HEK293 (cell line): ENCODE measurements at regions not wholly inside any gene's neighbourhood (a gene's known extent, or its start where the extent isn't known, plus 50 kb on each side); places are given as distances from the start of the nearest gene placed in this dataset.

Experiments
- CTCF ChIA-PET: fragments of 350-600 bp; formaldehyde crosslinking; extraction: SDS; loops from one replicate; lab custom pipeline; 2021; ENCODE audit warnings: antibody characterized with exemption; lab: Yijun Ruan, JAX
- POLR2A ChIA-PET: fragments of 300-600 bp; formaldehyde crosslinking; extraction: SDS; loops from one replicate; lab custom pipeline; 2020; ENCODE audit warnings: antibody characterized with exemption, inconsistent platforms; lab: Yijun Ruan, JAX
- H3K27ac ChIP-seq: fragments of 200-500 bp; sonication (Bioruptor generic); 2 replicates; pipeline ENCODE4 v1.5.1; 2014; ENCODE audit warnings: low read depth, low read length, control low read depth, inconsistent platforms; ENCODE audit errors: extremely low read depth
- H3K36me3 ChIP-seq, 2 experiments: fragments of 200-500 bp in 1 of 2; sonication (Bioruptor generic) in 1 of 2; 1 replicate in 1 of 2; 2 replicates in 1 of 2; pipeline ENCODE4 v1.5.1; 2014 to 2017; ENCODE audit warnings: inconsistent platforms in 2 of 2, low read length in 2 of 2; ENCODE audit not compliant: control insufficient read depth in 2 of 2, insufficient read depth in 1 of 2
- H3K4me1 ChIP-seq: fragments of 200-500 bp; sonication (Bioruptor generic); 2 replicates; pipeline ENCODE4 v1.5.1; 2014; ENCODE audit warnings: mild to moderate bottlenecking, low read length, inconsistent platforms; ENCODE audit not compliant: control insufficient read depth, insufficient read depth
- H3K4me3 ChIP-seq: 2 replicates; pipeline ENCODE4 v1.5.1; 2011; ENCODE audit warnings: low read depth, mild to moderate bottlenecking, control low read depth, low read length, moderate library complexity
- H3K9me3 ChIP-seq: fragments of 200-500 bp; sonication (Bioruptor generic); 2 replicates; pipeline ENCODE4 v1.5.1; 2014; ENCODE audit warnings: low read depth, low read length, inconsistent platforms; ENCODE audit not compliant: control insufficient read depth, insufficient read depth
- GLIS1 ChIP-seq: fragments of 450-650 bp; formaldehyde crosslinking; IDR thresholded peaks from 2 replicates; pipeline ENCODE4 v1.5.1; 2016; ENCODE audit warnings: missing biosample characterization, missing genetic modification characterization
- HOXD13 ChIP-seq: sonication (generic); formaldehyde crosslinking; IDR thresholded peaks from 2 replicates; pipeline ENCODE4 v1.8.0; 2022; ENCODE audit warnings: missing genetic modification reagents, borderline replicate concordance
- OVOL3 ChIP-seq: fragments of 450-650 bp; formaldehyde crosslinking; IDR thresholded peaks from 2 replicates; pipeline ENCODE4 v1.5.1; 2016; ENCODE audit warnings: missing biosample characterization, missing genetic modification characterization
- SP3 ChIP-seq: fragments of 450-650 bp; formaldehyde crosslinking; IDR thresholded peaks from 2 replicates; pipeline ENCODE4 v1.5.1; 2016; ENCODE audit warnings: missing biosample characterization, missing genetic modification characterization
- ZEB2 ChIP-seq: fragments of 450-650 bp; formaldehyde crosslinking; IDR thresholded peaks from 2 replicates; pipeline ENCODE4 v1.5.1; 2016; ENCODE audit warnings: missing biosample characterization, missing genetic modification characterization
- ZNF155 ChIP-seq: fragments of 450-650 bp; formaldehyde crosslinking; IDR thresholded peaks from 2 replicates; pipeline ENCODE4 v1.5.1; 2016; ENCODE audit warnings: missing biosample characterization, missing genetic modification characterization
- ZNF239 ChIP-seq: fragments of 450-650 bp; formaldehyde crosslinking; IDR thresholded peaks from 2 replicates; pipeline ENCODE4 v1.5.1; 2016; ENCODE audit warnings: missing biosample characterization, missing genetic modification characterization
- ZNF596 ChIP-seq: fragments of 450-650 bp; IDR thresholded peaks from 2 replicates; pipeline ENCODE4 v1.5.0; 2018; ENCODE audit warnings: missing biosample characterization, mild to moderate bottlenecking, missing genetic modification characterization, moderate library complexity
- ZNF768 ChIP-seq: fragments of 450-650 bp; formaldehyde crosslinking; IDR thresholded peaks from 2 replicates; pipeline ENCODE4 v1.5.1; 2018; ENCODE audit warnings: missing biosample characterization, mild to moderate bottlenecking, missing genetic modification characterization
- ZNF785 ChIP-seq: fragments of 450-650 bp; formaldehyde crosslinking; IDR thresholded peaks from 2 replicates; pipeline ENCODE4 v1.5.1; 2016; ENCODE audit warnings: missing biosample characterization, missing genetic modification characterization
- ZNF792 ChIP-seq: fragments of 450-650 bp; formaldehyde crosslinking; IDR thresholded peaks from 2 replicates; pipeline ENCODE4 v1.5.1; 2016; ENCODE audit warnings: missing biosample characterization, missing genetic modification characterization
- ZSCAN16 ChIP-seq: fragments of 450-650 bp; formaldehyde crosslinking; IDR thresholded peaks from 2 replicates; pipeline ENCODE4 v1.5.1; 2016; ENCODE audit warnings: missing biosample characterization, missing genetic modification characterization
- TF ChIP-seq, protein P1 (sequence below): fragments of 450-650 bp; IDR thresholded peaks from 2 replicates; pipeline ENCODE4 v1.5.1; 2018; ENCODE audit warnings: missing biosample characterization, mild to moderate bottlenecking, missing genetic modification characterization
- TF ChIP-seq, protein P2 (sequence below): fragments of 450-650 bp; formaldehyde crosslinking; IDR thresholded peaks from 2 replicates; pipeline ENCODE4 v1.5.1; 2016; ENCODE audit warnings: missing biosample characterization, missing genetic modification characterization
- TF ChIP-seq, protein P3 (sequence below): fragments of 450-650 bp; formaldehyde crosslinking; optimal IDR thresholded peaks from 2 replicates; pipeline ENCODE3; 2016; ENCODE audit warnings: missing biosample characterization, mild to moderate bottlenecking, missing genetic modification characterization

DNA sequence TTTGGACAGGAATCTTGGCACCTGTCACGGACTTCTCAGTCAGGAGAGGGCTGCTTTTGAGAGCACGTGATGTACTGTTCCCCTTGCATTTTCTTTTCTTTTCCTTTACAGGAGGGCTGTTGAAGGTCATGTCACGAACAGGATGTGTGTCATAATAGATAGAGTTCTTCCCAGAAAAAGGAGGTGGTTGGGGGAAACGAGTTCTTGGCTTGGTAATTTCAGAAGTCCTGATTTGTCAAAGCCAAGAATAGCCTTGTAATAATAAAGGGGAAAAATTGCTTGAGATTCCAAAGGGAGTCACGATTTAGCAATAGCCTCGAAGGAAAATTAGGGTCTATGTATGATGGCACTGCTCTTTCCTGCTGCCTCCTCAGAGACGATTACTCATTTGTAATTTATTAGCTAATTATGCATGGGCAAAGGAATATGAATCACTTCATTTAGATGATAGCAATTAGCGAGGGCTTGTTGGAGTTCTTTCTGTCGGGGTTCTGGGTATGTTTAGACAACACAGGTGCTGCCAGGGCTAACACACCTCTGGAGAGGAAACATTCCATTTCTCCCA is 277.7 kb upstream of the N4BP1 start:
- CTCF ChIA-PET = no interaction called here
- H3K36me3 ChIP-seq = no peaks in the 10 kb centered on the region
- TF ChIP-seq, protein P1, sequence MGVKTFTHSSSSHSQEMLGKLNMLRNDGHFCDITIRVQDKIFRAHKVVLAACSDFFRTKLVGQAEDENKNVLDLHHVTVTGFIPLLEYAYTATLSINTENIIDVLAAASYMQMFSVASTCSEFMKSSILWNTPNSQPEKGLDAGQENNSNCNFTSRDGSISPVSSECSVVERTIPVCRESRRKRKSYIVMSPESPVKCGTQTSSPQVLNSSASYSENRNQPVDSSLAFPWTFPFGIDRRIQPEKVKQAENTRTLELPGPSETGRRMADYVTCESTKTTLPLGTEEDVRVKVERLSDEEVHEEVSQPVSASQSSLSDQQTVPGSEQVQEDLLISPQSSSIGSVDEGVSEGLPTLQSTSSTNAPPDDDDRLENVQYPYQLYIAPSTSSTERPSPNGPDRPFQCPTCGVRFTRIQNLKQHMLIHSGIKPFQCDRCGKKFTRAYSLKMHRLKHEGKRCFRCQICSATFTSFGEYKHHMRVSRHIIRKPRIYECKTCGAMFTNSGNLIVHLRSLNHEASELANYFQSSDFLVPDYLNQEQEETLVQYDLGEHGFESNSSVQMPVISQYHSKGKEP (tag by site-specific recombination) = no peak
- no peak for TF ChIP-seq SP3 (tag by site-specific recombination)

DNA sequence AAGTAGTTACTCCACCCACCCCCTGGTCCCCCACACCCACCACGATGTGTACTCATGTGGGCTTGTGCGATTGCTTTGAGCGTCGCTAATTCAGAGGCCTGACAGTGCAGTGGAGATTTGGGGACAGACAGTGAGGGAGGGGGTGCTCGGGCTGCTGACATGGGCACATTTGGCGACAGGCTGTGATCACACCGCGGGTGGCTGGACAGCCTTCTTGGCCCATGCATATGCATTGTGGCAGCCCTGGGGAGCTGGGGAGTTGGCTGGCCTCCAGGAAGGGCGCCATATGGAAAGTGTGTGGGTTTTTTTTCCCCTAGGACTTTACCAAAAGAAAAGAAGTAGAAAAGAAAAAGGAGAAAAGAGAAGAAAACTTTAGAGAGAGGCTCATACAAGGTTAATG is 275.5 kb upstream of the N4BP1 start:
- POLR2A ChIA-PET = no interaction called here
- no peak for TF ChIP-seq ZNF792 (tag by site-specific recombination)
- TF ChIP-seq ZNF596 (tag by site-specific recombination) = no peak
- TF ChIP-seq ZNF768 = no peak
- TF ChIP-seq OVOL3 (tag by site-specific recombination) = no peak
- no peak for TF ChIP-seq ZNF155 (tag by site-specific recombination)
- TF ChIP-seq HOXD13 = no peak
- TF ChIP-seq ZSCAN16 (tag by site-specific recombination) = no peak
- no peak for TF ChIP-seq ZEB2
- TF ChIP-seq, protein P2, sequence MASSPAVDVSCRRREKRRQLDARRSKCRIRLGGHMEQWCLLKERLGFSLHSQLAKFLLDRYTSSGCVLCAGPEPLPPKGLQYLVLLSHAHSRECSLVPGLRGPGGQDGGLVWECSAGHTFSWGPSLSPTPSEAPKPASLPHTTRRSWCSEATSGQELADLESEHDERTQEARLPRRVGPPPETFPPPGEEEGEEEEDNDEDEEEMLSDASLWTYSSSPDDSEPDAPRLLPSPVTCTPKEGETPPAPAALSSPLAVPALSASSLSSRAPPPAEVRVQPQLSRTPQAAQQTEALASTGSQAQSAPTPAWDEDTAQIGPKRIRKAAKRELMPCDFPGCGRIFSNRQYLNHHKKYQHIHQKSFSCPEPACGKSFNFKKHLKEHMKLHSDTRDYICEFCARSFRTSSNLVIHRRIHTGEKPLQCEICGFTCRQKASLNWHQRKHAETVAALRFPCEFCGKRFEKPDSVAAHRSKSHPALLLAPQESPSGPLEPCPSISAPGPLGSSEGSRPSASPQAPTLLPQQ (tag by site-specific recombination) = no peak
- TF ChIP-seq, protein P3, sequence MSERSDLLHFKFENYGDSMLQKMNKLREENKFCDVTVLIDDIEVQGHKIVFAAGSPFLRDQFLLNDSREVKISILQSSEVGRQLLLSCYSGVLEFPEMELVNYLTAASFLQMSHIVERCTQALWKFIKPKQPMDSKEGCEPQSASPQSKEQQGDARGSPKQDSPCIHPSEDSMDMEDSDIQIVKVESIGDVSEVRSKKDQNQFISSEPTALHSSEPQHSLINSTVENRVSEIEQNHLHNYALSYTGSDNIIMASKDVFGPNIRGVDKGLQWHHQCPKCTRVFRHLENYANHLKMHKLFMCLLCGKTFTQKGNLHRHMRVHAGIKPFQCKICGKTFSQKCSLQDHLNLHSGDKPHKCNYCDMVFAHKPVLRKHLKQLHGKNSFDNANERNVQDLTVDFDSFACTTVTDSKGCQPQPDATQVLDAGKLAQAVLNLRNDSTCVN = no peak
- TF ChIP-seq GLIS1 (tag by site-specific recombination) = no peak
- no peak for TF ChIP-seq ZNF239 (tag by site-specific recombination)
- no peak for TF ChIP-seq SP3 (tag by site-specific recombination)
- no peaks in the 10 kb centered on the region for H3K4me1 ChIP-seq
- H3K4me3 ChIP-seq = no peak overlapping the region
- no peaks in the 10 kb centered on the region for H3K9me3 ChIP-seq
- CTCF ChIA-PET = interaction anchor here (0.6 kb wide), 1 partner anchor 99 kb away, joined by 3 read pairs; no protein-coding TSS in a partner anchor
- no peaks in the 10 kb centered on the region for H3K36me3 ChIP-seq
- H3K27ac ChIP-seq = no peak overlapping the region

More for the DNA sequence above, 277.7 kb upstream of the N4BP1 start:
- H3K27ac ChIP-seq = no peak overlapping the region
- H3K4me3 ChIP-seq = no peak overlapping the region
- H3K9me3 ChIP-seq = no peaks in the 10 kb centered on the region
- POLR2A ChIA-PET = no interaction called here
- H3K4me1 ChIP-seq = no peaks in the 10 kb centered on the region

DNA sequence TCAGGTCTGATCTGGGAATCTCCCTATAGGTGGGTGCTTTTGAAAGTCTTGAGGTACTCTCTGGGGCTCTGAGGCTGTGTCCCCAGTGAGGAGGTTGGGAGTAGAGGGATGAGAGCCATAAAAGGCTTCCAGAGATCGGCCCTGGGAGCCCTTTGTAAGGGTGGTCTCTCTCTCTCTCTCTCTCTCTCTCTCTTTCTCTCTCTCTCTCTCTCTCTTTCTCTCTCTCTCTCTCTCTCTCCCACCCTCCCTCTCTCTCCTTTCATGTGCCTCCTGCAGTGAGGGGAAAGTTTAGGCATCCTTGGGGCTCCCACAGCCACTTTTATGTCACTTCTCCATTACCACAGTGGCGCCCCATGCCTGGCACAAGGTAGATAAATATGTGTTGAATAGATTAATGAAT is 271.3 kb upstream of the N4BP1 start:
- Histone ChIP-seq H3K27ac (no peak overlapping the region), H3K4me3 (no peak overlapping the region), H3K36me3 (no peaks in the 10 kb centered on the region)
- POLR2A ChIA-PET = no interaction called here
- TF ChIP-seq ZNF596 (tag by site-specific recombination) (peak; percentile 83), ZNF785 (tag by site-specific recombination) (no peak)
- TF ChIP-seq, all 188 proteins: peak for 1
- Histone ChIP-seq H3K9me3 (no peaks in the 10 kb centered on the region), H3K4me1 (no peaks in the 10 kb centered on the region)
- CTCF ChIA-PET = interaction anchor here (0.7 kb wide), 1 partner anchor 614 kb away, joined by 8 read pairs; no protein-coding TSS in a partner anchor
